Breast epithelium (tissue), 4 donors: ENCODE measurements at regions not wholly inside any gene's neighbourhood (a gene's known extent, or its start where the extent isn't known, plus 50 kb on each side); places are given as distances from the start of the nearest gene placed in this dataset.

Experiments
- DNase-seq, 2 donors: peaks; one replicate each; pipeline ENCODE4 v3.0.0-alpha.2; 2019; ENCODE audit warnings: low spot score in 2 of 2
- H3K27ac ChIP-seq, 2 donors: fragments of 200-600 bp; sonication (generic) in 1 of 2; one replicate each; pipeline ENCODE4 v1.5.1; 2016 to 2019; ENCODE audit warnings: mild to moderate bottlenecking in 1 of 2
- H3K27me3 ChIP-seq, 2 donors: fragments of 200-600 bp; sonication (generic) in 1 of 2; one replicate each; pipeline versions ENCODE4 v1.5.1 to v1.6.0; 2017 to 2019; ENCODE audit warnings: control low read depth in 1 of 2, mild to moderate bottlenecking in 1 of 2
- H3K36me3 ChIP-seq: fragments of 200-600 bp; one replicate; pipeline ENCODE4 v1.5.1; 2019
- H3K4me1 ChIP-seq, 2 donors: fragments of 200-600 bp; sonication (generic); one replicate each; pipeline ENCODE4 v1.5.1; 2016 to 2019; ENCODE audit warnings: control low read depth in 1 of 2
- H3K4me3 ChIP-seq, 3 donors: fragments of 200-600 bp; sonication (generic); 1 replicate in 2 of 3; 2 replicates in 1 of 3; pipeline ENCODE4 v1.5.1; 2016 to 2019; ENCODE audit warnings: mild to moderate bottlenecking in 3 of 3, moderate library complexity in 2 of 3
- H3K9me3 ChIP-seq, 2 donors: fragments of 200-600 bp; sonication (generic) in 1 of 2; one replicate each; pipeline ENCODE4 v1.5.1; 2016 to 2019; ENCODE audit warnings: control low read depth in 1 of 2
- CTCF ChIP-seq, 3 donors: fragments of 450-650 bp; IDR thresholded peaks; one replicate each; pipeline ENCODE4 v1.5.1; 2016 to 2017; ENCODE audit warnings: antibody characterized with exemption in 3 of 3, mild to moderate bottlenecking in 3 of 3, moderate library complexity in 3 of 3
- POLR2A ChIP-seq: fragments of 450-650 bp; IDR thresholded peaks from one replicate; pipeline ENCODE4 v1.6.1; 2016; ENCODE audit warnings: antibody characterized with exemption, mild to moderate bottlenecking, moderate library complexity
- POLR2AphosphoS5 ChIP-seq, 3 donors: sonication (generic); formaldehyde crosslinking; IDR thresholded peaks; one replicate each; pipeline ENCODE4 v1.6.1; 2017; ENCODE audit warnings: antibody characterized with exemption in 3 of 3
- intact Hi-C: fragments of 100-400 bp; cut with DNase I; formaldehyde crosslinking; loops from one replicate; pipeline ENCODE4 v1.15.1; 2023; ENCODE audit warnings: low total_unique reads

DNA sequence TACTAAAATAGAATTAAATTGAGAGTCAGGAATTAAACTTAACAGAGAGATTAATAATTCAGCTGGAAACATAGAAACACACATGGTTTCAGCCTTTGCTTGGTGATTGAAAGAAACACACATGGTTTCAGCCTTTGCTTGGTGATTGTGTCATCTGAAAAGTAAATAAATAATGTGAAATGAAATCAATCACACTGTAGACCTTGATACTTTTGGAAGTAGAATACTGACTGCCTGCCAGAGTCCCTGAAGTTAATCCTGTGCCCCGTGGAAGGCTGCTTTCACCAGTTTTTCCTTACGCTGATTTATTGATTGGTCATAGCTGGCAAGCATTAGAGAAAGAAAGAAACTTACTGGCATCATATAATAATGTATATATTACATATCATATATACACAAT is 1252.7 kb upstream of the FAM98A start:
- H3K27me3 ChIP-seq = no peaks in the 10 kb centered on the region
- H3K4me1 ChIP-seq = no peaks in the 10 kb centered on the region
- H3K4me3 ChIP-seq = no peak overlapping the region
- TF ChIP-seq POLR2AphosphoS5 (IDR thresholded peaks at IDR 0.05) = no peak
- no peak for TF ChIP-seq POLR2A
- peaks cover 6 to 16% of the 10 kb centered on the region in 2 donors for H3K9me3 ChIP-seq
- no peak for DNase-seq
- H3K27ac ChIP-seq = no peak overlapping the region
- intact Hi-C loops = no loop called here
- H3K36me3 ChIP-seq = no peaks in the 10 kb centered on the region

- Histone ChIP-seq H3K36me3 (no peaks in the 10 kb centered on the region), H3K27me3 (no peaks in the 10 kb centered on the region), H3K9me3 (peaks cover 0 to 7% of the 10 kb centered on the region in 2 donors), H3K4me3 (no peak overlapping the region), H3K4me1 (no peaks in the 10 kb centered on the region), H3K27ac (no peak overlapping the region)
- intact Hi-C loops = no loop called here
- no peak for DNase-seq
- no peak for TF ChIP-seq POLR2A
- no peak for TF ChIP-seq CTCF (IDR thresholded peaks at IDR 0.05)
- TF ChIP-seq POLR2AphosphoS5 (IDR thresholded peaks at IDR 0.05) = no peak
Measured at GRCh38 chr2:34849827-34850226, 1250.7 kb upstream of the FAM98A start.

GRCh38 chr2:34848691-34849090 is 1249.6 kb upstream of the FAM98A start:
- DNase-seq = no peak
- Histone ChIP-seq H3K36me3 (no peaks in the 10 kb centered on the region), H3K4me3 (no peak overlapping the region), H3K27me3 (no peaks in the 10 kb centered on the region), H3K27ac (no peak overlapping the region), H3K4me1 (no peaks in the 10 kb centered on the region), H3K9me3 (no peaks in the 10 kb centered on the region)
- intact Hi-C loops = no loop called here
- TF ChIP-seq CTCF (IDR thresholded peaks at IDR 0.05) (no peak), POLR2AphosphoS5 (IDR thresholded peaks at IDR 0.05) (no peak)

GRCh38 chr2:34848132-34848531 is 1249.0 kb upstream of the FAM98A start:
- H3K27me3 ChIP-seq = no peaks in the 10 kb centered on the region
- no peaks in the 10 kb centered on the region for H3K36me3 ChIP-seq
- DNase-seq = no peak
- H3K4me3 ChIP-seq = no peak overlapping the region
- no peaks in the 10 kb centered on the region for H3K9me3 ChIP-seq
- TF ChIP-seq POLR2AphosphoS5 (IDR thresholded peaks at IDR 0.05) (no peak), CTCF (IDR thresholded peaks at IDR 0.05) (no peak), POLR2A (no peak)
- H3K27ac ChIP-seq = no peak overlapping the region
- intact Hi-C loops = no loop called here
- H3K4me1 ChIP-seq = no peaks in the 10 kb centered on the region

DNA sequence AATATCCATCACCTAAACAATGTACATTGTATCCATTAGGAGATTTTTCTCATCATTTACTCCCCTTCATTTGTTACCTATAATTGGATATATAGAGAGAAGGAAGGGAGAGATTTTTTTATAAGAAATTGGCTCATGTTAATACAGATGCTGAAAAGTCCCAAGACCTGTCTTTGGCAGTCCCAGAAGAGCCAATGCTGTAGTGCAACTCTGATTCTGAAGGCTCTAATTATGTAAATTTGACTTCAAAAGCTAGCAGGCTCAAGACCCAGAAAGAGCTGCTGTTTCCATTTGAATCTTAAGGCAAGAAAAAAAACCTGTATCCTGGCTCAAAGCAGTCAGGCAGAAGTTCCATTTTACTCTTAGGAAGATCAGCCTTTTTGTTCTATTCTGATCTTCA is 1245.5 kb upstream of the FAM98A start:
- peaks cover 0 to 7% of the 10 kb centered on the region in 2 donors for H3K9me3 ChIP-seq
- DNase-seq = no peak
- H3K27ac ChIP-seq = no peak overlapping the region
- no peak overlapping the region for H3K4me3 ChIP-seq
- TF ChIP-seq POLR2A (no peak), CTCF (IDR thresholded peaks at IDR 0.05) (no peak), POLR2AphosphoS5 (IDR thresholded peaks at IDR 0.05) (no peak)
- intact Hi-C loops = no loop called here
- H3K36me3 ChIP-seq = no peaks in the 10 kb centered on the region
- H3K4me1 ChIP-seq = no peaks in the 10 kb centered on the region
- H3K27me3 ChIP-seq = no peaks in the 10 kb centered on the region

DNA sequence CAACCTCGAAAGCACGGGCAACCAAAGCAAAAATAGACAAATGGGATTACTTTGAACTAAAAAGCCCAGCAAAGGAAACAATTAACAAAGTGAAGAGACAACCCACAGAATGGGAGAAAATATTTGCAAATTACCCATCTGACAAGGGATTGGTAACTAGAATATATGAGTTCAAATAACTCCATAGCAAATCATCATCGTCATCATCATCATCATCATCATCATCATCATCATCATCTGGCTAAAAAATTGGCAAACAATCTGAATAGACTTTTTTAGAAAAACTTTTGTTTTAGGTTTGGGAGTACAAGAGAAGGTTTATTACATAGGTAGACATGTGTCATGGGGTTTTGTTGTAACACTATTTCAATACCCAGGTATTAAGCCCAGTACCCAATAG is 1239.3 kb upstream of the FAM98A start:
- Histone ChIP-seq H3K4me1 (no peaks in the 10 kb centered on the region), H3K36me3 (no peaks in the 10 kb centered on the region), H3K9me3 (peaks cover 0 to 12% of the 10 kb centered on the region in 2 donors), H3K27me3 (no peaks in the 10 kb centered on the region), H3K4me3 (no peak overlapping the region), H3K27ac (no peak overlapping the region)
- TF ChIP-seq POLR2AphosphoS5 (IDR thresholded peaks at IDR 0.05) (no peak), POLR2A (no peak), CTCF (IDR thresholded peaks at IDR 0.05) (no peak)
- no peak for DNase-seq
- intact Hi-C loops = no loop called here
